Liver (tissue), 7 donors: ENCODE measurements at regions not wholly inside any gene's neighbourhood (a gene's known extent, or its start where the extent isn't known, plus 50 kb on each side); places are given as distances from the start of the nearest gene placed in this dataset.

Source experiments
- DNase-seq: peaks from one replicate; pipeline ENCODE4 v3.0.0-alpha.2; 2017; ENCODE audit warnings: low spot score
- H3K27ac ChIP-seq, 2 donors: one replicate each; pipeline ENCODE4 v1.7.0; 2013; ENCODE audit warnings: inconsistent platforms in 2 of 2, low read length in 2 of 2, control low read depth in 1 of 2, low read depth in 1 of 2, mild to moderate bottlenecking in 1 of 2
- H3K27me3 ChIP-seq, 4 donors: one replicate each; pipeline versions ENCODE4 v1.6.1 to v1.7.0; 2013; ENCODE audit warnings: low read length in 3 of 4, inconsistent platforms in 1 of 4, mild to moderate bottlenecking in 1 of 4, moderate library complexity in 1 of 4; ENCODE audit not compliant: control insufficient read depth in 4 of 4, insufficient read depth in 4 of 4
- H3K36me3 ChIP-seq, 4 donors: one replicate each; pipeline versions ENCODE4 v1.6.1 to v1.7.0; 2013; ENCODE audit warnings: low read length in 3 of 4, mild to moderate bottlenecking in 3 of 4, low read depth in 1 of 4, moderate library complexity in 1 of 4; ENCODE audit not compliant: control insufficient read depth in 4 of 4, insufficient read depth in 3 of 4
- H3K4me1 ChIP-seq, 4 donors: one replicate each; pipeline versions ENCODE4 v1.6.1 to v1.7.0; 2013; ENCODE audit warnings: low read length in 3 of 4, mild to moderate bottlenecking in 3 of 4, moderate library complexity in 1 of 4; ENCODE audit not compliant: control insufficient read depth in 4 of 4, insufficient read depth in 4 of 4
- H3K4me3 ChIP-seq, 3 donors: one replicate each; pipeline versions ENCODE4 v1.6.1 to v1.7.0; 2013; ENCODE audit warnings: low read length in 3 of 3, control low read depth in 1 of 3, low read depth in 1 of 3, mild to moderate bottlenecking in 1 of 3
- H3K9ac ChIP-seq, 2 donors: one replicate each; pipeline ENCODE4 v1.7.0; 2013; ENCODE audit warnings: low read length in 2 of 2, mild to moderate bottlenecking in 2 of 2, moderate library complexity in 2 of 2, control low read depth in 1 of 2, low read depth in 1 of 2
- H3K9me3 ChIP-seq, 4 donors: one replicate each; pipeline versions ENCODE4 v1.6.1 to v1.7.0; 2013; ENCODE audit warnings: low read length in 3 of 4; ENCODE audit not compliant: control insufficient read depth in 4 of 4
- ATF3 ChIP-seq: IDR thresholded peaks from 2 replicates; pipeline ENCODE4 v1.6.1; 2016; ENCODE audit warnings: antibody characterized with exemption
- FOXA2 ChIP-seq: IDR thresholded peaks from 2 replicates; pipeline ENCODE4 v1.6.1; 2016; ENCODE audit warnings: antibody characterized with exemption
- GABPA ChIP-seq, 2 donors: IDR thresholded peaks in 1 of 2; conservative IDR thresholded peaks in 1 of 2; 2 replicates each; pipeline ENCODE4 v1.6.1; 2016; ENCODE audit warnings: antibody characterized with exemption in 2 of 2, mild to moderate bottlenecking in 1 of 2, moderate library complexity in 1 of 2
- HNF4G ChIP-seq: IDR thresholded peaks from 2 replicates; pipeline ENCODE4 v1.6.1; 2016; ENCODE audit warnings: antibody characterized with exemption
- JUND ChIP-seq, 2 donors: IDR thresholded peaks; 2 replicates each; pipeline ENCODE4 v1.6.1; 2016; ENCODE audit warnings: antibody characterized with exemption in 2 of 2
- MAX ChIP-seq: IDR thresholded peaks from 2 replicates; pipeline ENCODE4 v1.6.1; 2016; ENCODE audit warnings: antibody characterized with exemption
- NR2F2 ChIP-seq: IDR thresholded peaks from 2 replicates; pipeline ENCODE4 v1.6.1; 2016; ENCODE audit warnings: antibody characterized with exemption
- RAD21 ChIP-seq, 2 donors: IDR thresholded peaks; 2 replicates each; pipeline ENCODE4 v1.6.1; 2016; ENCODE audit warnings: antibody characterized with exemption in 2 of 2, mild to moderate bottlenecking in 2 of 2
- REST ChIP-seq: IDR thresholded peaks from 2 replicates; pipeline ENCODE4 v1.6.1; 2016; ENCODE audit warnings: antibody characterized with exemption, mild to moderate bottlenecking
- RXRA ChIP-seq, 2 donors: IDR thresholded peaks; 2 replicates each; pipeline ENCODE4 v1.6.1; 2017 to 2018; ENCODE audit warnings: antibody characterized with exemption in 2 of 2, mild to moderate bottlenecking in 1 of 2
- SP1 ChIP-seq: IDR thresholded peaks from 2 replicates; pipeline ENCODE4 v1.6.1; 2018; ENCODE audit warnings: antibody characterized with exemption, mild to moderate bottlenecking
- TAF1 ChIP-seq: conservative IDR thresholded peaks from 2 replicates; pipeline ENCODE4 v1.6.1; 2016; ENCODE audit warnings: antibody characterized with exemption, mild to moderate bottlenecking
- ZBTB33 ChIP-seq: IDR thresholded peaks from 2 replicates; pipeline ENCODE4 v1.6.1; 2016; ENCODE audit warnings: antibody characterized with exemption
- WGBS: extraction: QIAGEN DNeasy Blood & Tissue Kit; methylation state at CpG from one replicate; pipeline ENCODE4 v1.1.7; 2013; 5-methylcytosine and 5-hydroxymethylcytosine counted together
- donor health status: healthy.
- donor health status: healthy.
- donor health status: healthy.
- donor health status: healthy.

GRCh38 chr6:169978615-169979161, 227.3 kb downstream of the ERMARD start:
- WGBS = 86% methylated on average over 26 of the region's 26 CpGs
- no peak overlapping the region for H3K4me3 ChIP-seq
- no peaks in the 10 kb centered on the region for H3K4me1 ChIP-seq
- no peaks in the 10 kb centered on the region for H3K27me3 ChIP-seq
- H3K9me3 ChIP-seq = no peaks in the 10 kb centered on the region
- no peak overlapping the region for H3K27ac ChIP-seq
- no peak for DNase-seq
- no peaks in the 10 kb centered on the region for H3K36me3 ChIP-seq
- H3K9ac ChIP-seq = no peak overlapping the region
- TF ChIP-seq TAF1 (no peak), RAD21 (IDR thresholded peaks at IDR 0.05) (no peak), REST (no peak), NR2F2 (no peak), HNF4G (no peak), MAX (no peak), FOXA2 (no peak), RXRA (IDR thresholded peaks at IDR 0.05) (no peak), SP1 (no peak)

GRCh38 chr6:169977434-169978265, 226.2 kb downstream of the ERMARD start:
- no peaks in the 10 kb centered on the region for H3K36me3 ChIP-seq
- DNase-seq = no peak
- no peaks in the 10 kb centered on the region for H3K9me3 ChIP-seq
- WGBS = 87% methylated on average over 28 of the region's 28 CpGs
- no peak overlapping the region for H3K9ac ChIP-seq
- no peaks in the 10 kb centered on the region for H3K4me1 ChIP-seq
- H3K27ac ChIP-seq = no peak overlapping the region
- H3K4me3 ChIP-seq = no peak overlapping the region
- TF ChIP-seq JUND (IDR thresholded peaks at IDR 0.05) (no peak), ZBTB33 (no peak), GABPA (IDR thresholded peaks at IDR 0.05 in 1 of 2, conservative IDR thresholded peaks at IDR 0.05 in 1 of 2) (no peak), TAF1 (no peak), FOXA2 (no peak), RAD21 (IDR thresholded peaks at IDR 0.05) (no peak), ATF3 (no peak)
- H3K27me3 ChIP-seq = no peaks in the 10 kb centered on the region
